Natural killer cell (primary cell): ENCODE measurements at regions not wholly inside any gene's neighbourhood (a gene's known extent, or its start where the extent isn't known, plus 50 kb on each side); places are given as distances from the start of the nearest gene placed in this dataset.

Experiments
- ATAC-seq, 3 donors: fragments of 150-1000 bp in 2 of 3; fragments of 200-7000 bp in 1 of 3; cut with Tn5 transposase; 1 replicate in 1 of 3; 2 replicates in 2 of 3; pipeline ENCODE4 v1.10.0; 2021; ENCODE audit warnings: mild to moderate bottlenecking in 2 of 3, moderate library complexity in 2 of 3
- DNase-seq, 2 donors: peaks; one replicate each; pipeline versions ENCODE4 v3.0.0 to v3.0.0-alpha.2; 2013 to 2021; ENCODE audit warnings: mixed read lengths in 1 of 2
- H3K27ac ChIP-seq: one replicate; pipeline ENCODE4 v1.5.1; 2013; ENCODE audit warnings: mild to moderate bottlenecking, low read length
- H3K27me3 ChIP-seq: one replicate; pipeline ENCODE4 v1.6.1; 2013; ENCODE audit warnings: low read length; ENCODE audit not compliant: control insufficient read depth, insufficient read depth
- H3K36me3 ChIP-seq: one replicate; pipeline ENCODE4 v1.6.1; 2013; ENCODE audit warnings: low read length; ENCODE audit not compliant: control insufficient read depth, insufficient read depth
- H3K4me1 ChIP-seq: one replicate; pipeline ENCODE4 v1.6.1; 2013; ENCODE audit warnings: low read length; ENCODE audit not compliant: control insufficient read depth, insufficient read depth
- H3K4me3 ChIP-seq: one replicate; pipeline ENCODE4 v1.5.1; 2013; ENCODE audit warnings: low read length
- H3K9me3 ChIP-seq: one replicate; pipeline ENCODE4 v1.6.1; 2013; ENCODE audit warnings: low read length; ENCODE audit not compliant: control insufficient read depth, insufficient read depth
- H3K27ac Mint-ChIP-seq, 2 donors: one replicate each; pipeline ENCODE4 v1.8.0; 2022; ENCODE audit warnings: mild to moderate bottlenecking in 2 of 2, mixed read lengths in 2 of 2, moderate library complexity in 1 of 2
- H3K27me3 Mint-ChIP-seq, 2 donors: one replicate each; pipeline ENCODE4 v1.8.0; 2022; ENCODE audit warnings: low read depth in 2 of 2, mixed read lengths in 2 of 2
- H3K36me3 Mint-ChIP-seq: one replicate; pipeline ENCODE4 v1.8.0; 2022; ENCODE audit warnings: mixed read lengths
- H3K4me1 Mint-ChIP-seq, 2 donors: one replicate each; pipeline ENCODE4 v1.8.0; 2022; ENCODE audit warnings: mixed read lengths in 2 of 2
- H3K4me3 Mint-ChIP-seq: one replicate; pipeline ENCODE4 v1.8.0; 2022; ENCODE audit warnings: mild to moderate bottlenecking, moderate library complexity, mixed read lengths
- H3K9me3 Mint-ChIP-seq, 2 donors: one replicate each; pipeline ENCODE4 v1.8.0; 2022; ENCODE audit warnings: mixed read lengths in 2 of 2
- CTCF ChIP-seq: fragments of 200-600 bp; IDR thresholded peaks from one replicate; pipeline ENCODE4 v1.8.0; 2022; ENCODE audit warnings: antibody characterized with exemption
- WGBS: methylation state at CpG from one replicate; pipeline ENCODE4 v1.1.7; 2013; ENCODE audit warnings: missing lambda C conversion rate; ENCODE audit not compliant: insufficient coverage; 5-methylcytosine and 5-hydroxymethylcytosine counted together
- intact Hi-C: fragments of 100-400 bp; cut with micrococcal nuclease; formaldehyde crosslinking; loops from one replicate; pipeline ENCODE4 v1.14.2; 2022

GRCh38 chr2:19747310-19748072 is 154.3 kb downstream of the TTC32 start:
- DNase-seq (no peak), ATAC-seq (no peak)
- Mint-ChIP-seq H3K27me3 (peaks cover 5 to 6% of the 10 kb centered on the region in 2 donors), H3K9me3 (no peaks in the 10 kb centered on the region), H3K4me1 (no peaks in the 10 kb centered on the region), H3K27ac (no peak overlapping the region), H3K36me3 (no peaks in the 10 kb centered on the region), H3K4me3 (no peak overlapping the region)
- Histone ChIP-seq H3K27ac (no peak overlapping the region), H3K36me3 (no peaks in the 10 kb centered on the region), H3K4me1 (no peaks in the 10 kb centered on the region), H3K27me3 (no peaks in the 10 kb centered on the region), H3K4me3 (no peak overlapping the region), H3K9me3 (no peaks in the 10 kb centered on the region)
- 86% methylated on average over 10 of the region's 10 CpGs for WGBS
- TF ChIP-seq CTCF, result no peak
- intact Hi-C loops, result no loop called here

- WGBS, result 89% methylated on average over 13 of the region's 13 CpGs
- Mint-ChIP-seq H3K4me1 (no peaks in the 10 kb centered on the region), H3K27me3 (peaks cover 5 to 6% of the 10 kb centered on the region in 2 donors), H3K9me3 (no peaks in the 10 kb centered on the region), H3K36me3 (no peaks in the 10 kb centered on the region), H3K27ac (no peak overlapping the region), H3K4me3 (no peak overlapping the region)
- no peak for TF ChIP-seq CTCF
- intact Hi-C loops, result no loop called here
- no peak overlapping the region for H3K4me3 ChIP-seq
- no peaks in the 10 kb centered on the region for H3K27me3 ChIP-seq
- no peak for ATAC-seq
- H3K27ac ChIP-seq, result no peak overlapping the region
- no peaks in the 10 kb centered on the region for H3K36me3 ChIP-seq
- no peaks in the 10 kb centered on the region for H3K9me3 ChIP-seq
- no peak for DNase-seq
- no peaks in the 10 kb centered on the region for H3K4me1 ChIP-seq
Observed at GRCh38 chr2:19746611-19747309, 155.0 kb downstream of the TTC32 start.

GRCh38 chr2:19746137-19746600 is 155.6 kb downstream of the TTC32 start:
- Mint-ChIP-seq H3K9me3 (no peaks in the 10 kb centered on the region), H3K4me3 (no peak overlapping the region), H3K36me3 (no peaks in the 10 kb centered on the region), H3K27me3 (peaks cover 5 to 6% of the 10 kb centered on the region in 2 donors), H3K27ac (no peak overlapping the region), H3K4me1 (no peaks in the 10 kb centered on the region)
- TF ChIP-seq CTCF, result no peak
- Histone ChIP-seq H3K9me3 (no peaks in the 10 kb centered on the region), H3K27me3 (no peaks in the 10 kb centered on the region), H3K36me3 (no peaks in the 10 kb centered on the region), H3K4me3 (no peak overlapping the region), H3K27ac (no peak overlapping the region), H3K4me1 (no peaks in the 10 kb centered on the region)
- DNase-seq, result no peak
- 80% methylated on average over 7 of the region's 8 CpGs for WGBS
- ATAC-seq, result no peak
- intact Hi-C loops, result no loop called here
